Urothelium cell line (cell line): ENCODE measurements at regions not wholly inside any gene's neighbourhood (a gene's known extent, or its start where the extent isn't known, plus 50 kb on each side); places are given as distances from the start of the nearest gene placed in this dataset.
"Not testable (repeated sequence)": the region's sequence is repeated elsewhere in the genome, so short reads cannot be mapped to it uniquely, and the experiment has no call there.

ENCODE experiments used
- DNase-seq: peaks from one replicate; pipeline ENCODE4 v3.0.0; 2011; ENCODE audit warnings: low spot score, mixed read lengths
- FAIRE-seq: peaks from 2 replicates; lab custom pipeline; 2011; peaks lifted over from hg19 to GRCh38; lab: Jason Lieb, UNC

DNA sequence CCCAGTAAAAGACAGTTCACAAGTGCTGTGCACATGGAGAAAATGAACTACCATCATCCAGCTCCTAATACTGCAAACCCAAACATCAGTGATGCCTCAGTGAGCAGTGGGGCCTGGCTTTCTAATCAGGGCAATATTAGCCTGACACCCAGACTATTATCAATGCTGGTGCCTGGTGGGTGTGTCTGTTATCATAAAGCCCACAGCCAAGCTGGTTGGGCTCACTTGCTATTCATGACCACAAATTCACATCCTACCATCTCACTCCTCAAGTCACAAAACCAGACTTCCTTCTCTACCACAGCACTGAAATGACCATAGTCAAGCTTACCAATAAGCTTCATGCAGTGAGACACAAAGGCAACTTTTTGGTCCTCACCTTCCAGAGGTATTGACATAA, 180.8 kb upstream of the PLN start:
- FAIRE-seq (no peak), DNase-seq (no peak)

DNA sequence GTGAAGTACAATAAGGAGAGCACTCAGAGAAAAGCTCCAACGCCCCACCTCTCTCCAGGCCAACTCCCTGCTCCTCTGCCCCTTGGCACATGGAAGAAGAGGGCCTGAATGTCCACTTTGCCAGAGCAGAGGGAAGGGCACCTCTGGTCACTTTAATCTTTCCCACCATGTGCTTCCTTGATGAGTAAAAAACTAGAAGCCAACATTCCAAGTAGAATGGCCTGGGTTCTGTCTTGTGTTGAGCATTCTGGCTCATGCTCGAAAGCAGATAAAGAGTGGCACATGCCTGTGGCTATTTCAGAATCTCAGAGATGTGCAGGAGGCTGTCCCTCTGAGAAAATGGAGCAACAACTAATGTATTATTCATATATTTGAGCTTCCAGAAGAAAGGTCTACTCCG, 177.4 kb upstream of the PLN start:
- DNase-seq (no peak), FAIRE-seq (no peak)

DNA sequence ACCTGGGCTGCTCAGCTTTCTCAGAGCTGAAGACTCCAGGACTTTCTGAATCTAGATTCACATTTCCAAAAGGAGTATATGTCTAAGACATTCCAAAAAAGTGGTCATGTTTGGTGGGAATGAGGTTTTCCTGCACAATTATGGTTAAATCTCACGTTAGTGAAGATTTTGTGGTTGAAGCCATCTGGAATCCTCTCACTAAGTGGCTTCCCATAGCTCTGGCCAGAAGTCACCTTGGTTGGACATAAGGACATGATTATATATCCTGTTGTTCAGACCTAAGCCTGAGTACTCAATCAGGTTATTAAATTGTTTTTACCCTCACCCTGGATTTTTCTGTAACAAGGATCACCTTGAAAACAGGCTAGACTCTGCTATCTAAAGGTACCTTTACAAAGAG, 176.1 kb upstream of the PLN start:
- DNase-seq (no peak), FAIRE-seq (no peak)

- FAIRE-seq (no peak), DNase-seq (no peak)
These were observed 175.7 kb upstream of the PLN start for GRCh38 chr6:118372413-118372812.

GRCh38 chr6:118377711-118378414, 170.2 kb upstream of the PLN start:
- FAIRE-seq (no peak), DNase-seq (no peak)

- FAIRE-seq, DNase-seq: not testable (repeated sequence)
These were observed 167.5 kb upstream of the PLN start for GRCh38 chr6:118380620-118381019.

- no peak for DNase-seq
- FAIRE-seq, result no peak
These were observed 166.0 kb upstream of the PLN start for GRCh38 chr6:118382126-118382525.

- FAIRE-seq, result no peak
- DNase-seq, result no peak
These were observed 164.2 kb upstream of the PLN start for GRCh38 chr6:118383924-118384323.

- DNase-seq, result no peak
- no peak for FAIRE-seq
These were observed 161.1 kb upstream of the PLN start for GRCh38 chr6:118386975-118387374.

DNA sequence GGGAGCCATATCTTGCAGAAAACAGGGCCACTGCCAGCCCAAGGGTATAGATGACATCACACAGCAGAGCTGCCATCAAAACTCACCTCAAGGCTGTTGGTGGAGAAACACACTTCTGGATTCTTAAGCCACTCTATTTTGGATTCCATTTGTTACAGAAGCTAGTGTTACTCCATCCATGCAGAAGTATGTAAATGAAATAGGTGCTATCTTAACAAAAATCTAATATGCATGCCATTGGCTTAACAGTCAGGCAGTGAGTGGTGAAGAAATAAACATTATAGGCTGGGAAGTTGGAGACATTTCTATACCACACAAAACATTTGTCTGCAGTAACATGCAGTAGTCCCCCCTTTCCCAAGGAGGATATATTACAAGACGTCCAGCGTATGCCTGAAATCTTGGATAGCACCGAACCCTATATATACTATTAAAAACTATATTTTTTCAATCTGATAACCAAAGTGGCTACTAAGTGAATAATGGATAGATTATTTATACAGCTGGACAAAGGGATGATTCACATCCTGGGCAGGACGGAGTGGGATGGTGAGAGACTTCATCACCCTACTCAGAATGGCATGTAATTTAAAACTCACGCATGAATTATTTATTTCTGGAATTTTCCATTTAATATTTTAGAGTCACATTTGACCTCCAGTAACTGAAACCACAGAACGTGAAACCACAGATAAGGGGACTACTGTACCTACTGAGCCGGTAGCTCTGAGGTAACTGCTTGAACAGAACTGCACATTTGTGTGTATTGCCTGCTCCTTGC, 160.0 kb upstream of the PLN start:
- peak; percentile 16 for DNase-seq
- no peak for FAIRE-seq

DNA sequence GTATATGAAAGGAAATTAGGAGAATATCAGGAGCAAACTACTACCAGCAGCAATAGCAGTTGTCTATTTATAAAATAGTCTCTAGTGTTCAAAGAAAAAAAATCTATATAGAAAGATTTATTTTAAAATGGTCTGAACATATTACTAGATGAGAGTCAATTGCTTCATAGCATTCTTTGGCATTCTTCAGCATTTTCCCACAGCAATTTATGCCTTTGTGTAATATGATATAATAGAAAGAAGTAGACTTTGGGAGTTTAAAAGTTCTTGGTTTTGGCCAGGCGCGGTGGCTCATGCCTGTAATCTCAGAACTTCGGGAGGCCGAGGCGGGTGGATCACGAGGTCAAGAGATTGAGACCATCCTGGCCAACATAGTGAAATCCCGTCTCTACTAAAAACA, 157.0 kb upstream of the PLN start:
- FAIRE-seq, result no peak
- no peak for DNase-seq

DNA sequence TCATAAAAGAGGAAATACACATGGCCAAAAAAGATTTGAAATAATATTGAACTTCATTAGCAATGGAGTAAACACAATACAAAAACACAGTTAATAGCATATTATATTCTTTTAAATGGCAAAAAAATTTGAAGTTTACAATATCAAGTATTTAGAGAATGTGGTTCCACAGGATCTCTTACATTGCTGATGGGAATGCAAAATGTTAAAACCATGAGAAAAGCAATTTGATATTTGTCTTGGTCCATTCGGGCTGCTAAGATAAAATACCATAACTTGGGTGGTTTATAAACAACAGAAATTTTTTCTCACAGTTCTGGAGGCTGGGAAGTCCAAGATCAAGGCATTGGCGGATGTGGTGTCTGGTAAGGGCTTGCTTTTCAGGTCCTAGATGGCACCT, 154.0 kb upstream of the PLN start:
- DNase-seq (no peak), FAIRE-seq (no peak)

- FAIRE-seq, result no peak
These were observed 151.1 kb upstream of the PLN start for GRCh38 chr6:118396969-118397368.

GRCh38 chr6:118397671-118398465, 150.2 kb upstream of the PLN start:
- no peak for FAIRE-seq

More at GRCh38 chr6:118396969-118397368, 151.1 kb upstream of the PLN start:
- DNase-seq, result no peak

DNA sequence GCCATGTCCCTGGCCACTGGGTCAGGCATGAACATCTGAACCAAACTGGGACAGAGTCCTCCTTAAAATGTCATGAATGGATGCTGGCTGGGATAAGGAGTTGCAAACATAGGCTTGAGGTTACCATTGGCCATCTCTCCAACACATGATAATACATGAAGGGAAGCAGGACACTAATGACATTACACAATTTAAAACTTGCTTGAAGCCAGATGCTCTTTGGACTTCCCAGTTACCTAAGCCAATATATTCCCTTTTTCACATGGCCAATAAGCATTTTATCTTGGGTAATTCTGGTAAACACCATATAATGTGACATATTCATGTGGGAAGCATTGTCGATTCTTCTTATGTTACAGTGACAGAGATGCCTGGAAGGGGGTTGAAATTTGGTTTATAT, 148.0 kb upstream of the PLN start:
- FAIRE-seq (no peak), DNase-seq (no peak)

More at GRCh38 chr6:118397671-118398465, 150.2 kb upstream of the PLN start:
- DNase-seq, result no peak

GRCh38 chr6:118400582-118400981, 147.5 kb upstream of the PLN start:
- FAIRE-seq, result no peak
- no peak for DNase-seq

DNA sequence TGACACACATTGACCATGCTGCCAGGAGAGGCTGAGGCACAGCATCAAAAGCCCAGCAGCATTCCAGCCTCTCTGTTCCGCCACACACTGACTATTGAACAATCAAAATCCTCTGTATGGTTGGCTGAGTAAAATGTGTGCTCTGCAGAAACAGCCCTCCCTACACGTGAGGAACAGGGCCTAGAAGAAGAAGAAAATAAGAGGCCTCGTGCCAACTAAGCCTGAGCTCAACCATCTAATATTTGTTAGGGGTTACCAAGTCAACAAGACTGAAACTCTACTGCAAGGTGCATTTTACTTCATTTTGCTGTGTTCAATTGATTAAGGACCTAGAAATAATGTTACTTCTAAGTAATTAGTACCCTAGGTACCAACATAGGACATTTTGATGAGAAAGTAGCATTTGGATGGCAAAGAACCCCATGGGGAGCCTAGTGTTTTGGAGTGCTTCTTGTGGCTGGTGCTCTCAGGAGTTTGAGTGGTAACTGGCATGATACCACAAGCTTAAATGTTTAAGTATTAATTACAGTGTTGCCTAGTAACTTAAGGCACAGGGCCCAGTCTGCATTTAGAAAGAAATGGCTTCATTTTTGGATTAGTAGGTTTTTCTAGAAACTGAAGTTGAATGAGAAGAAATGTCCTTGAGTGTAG, 146.6 kb upstream of the PLN start:
- DNase-seq (no peak), FAIRE-seq (no peak)

DNA sequence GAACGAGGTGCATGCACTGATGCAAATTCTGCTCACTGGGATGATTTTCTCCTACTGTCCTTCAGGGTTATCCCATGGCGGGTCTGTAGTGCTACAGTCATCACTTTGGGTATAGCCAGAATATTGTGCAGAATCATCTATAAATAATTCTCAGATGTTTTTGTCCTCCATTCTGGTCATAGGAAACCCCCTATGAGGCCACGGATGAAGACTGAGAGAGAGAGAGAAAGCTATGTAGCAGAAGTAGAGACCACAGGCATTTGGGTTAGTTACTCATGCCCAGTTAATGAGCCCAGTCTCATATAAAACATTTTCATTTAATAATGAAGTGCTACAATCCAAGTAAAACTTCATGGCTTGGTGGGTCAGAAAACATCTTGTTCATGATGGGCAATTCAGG, 145.1 kb upstream of the PLN start:
- no peak for FAIRE-seq

GRCh38 chr6:118408863-118409262, 139.2 kb upstream of the PLN start:
- no peak for FAIRE-seq
- DNase-seq, result no peak

More for the DNA sequence above, 145.1 kb upstream of the PLN start:
- no peak for DNase-seq

GRCh38 chr6:118410001-118410400, 138.1 kb upstream of the PLN start:
- DNase-seq (no peak), FAIRE-seq (no peak)
